CD4-positive, alpha-beta T cell treated with Interleukin-2 at 100 ng/mL for 4 hours (primary cell): ENCODE measurements at regions not wholly inside any gene's neighbourhood (a gene's known extent, or its start where the extent isn't known, plus 50 kb on each side); places are given as distances from the start of the nearest gene placed in this dataset.
"Not testable (repeated sequence)": the region's sequence is repeated elsewhere in the genome, so short reads cannot be mapped to it uniquely, and the experiment has no call there.

Experiments
- DNase-seq: peaks from one replicate; pipeline ENCODE4 v3.0.0-alpha.2; 2020; ENCODE audit warnings: low spot score

DNA sequence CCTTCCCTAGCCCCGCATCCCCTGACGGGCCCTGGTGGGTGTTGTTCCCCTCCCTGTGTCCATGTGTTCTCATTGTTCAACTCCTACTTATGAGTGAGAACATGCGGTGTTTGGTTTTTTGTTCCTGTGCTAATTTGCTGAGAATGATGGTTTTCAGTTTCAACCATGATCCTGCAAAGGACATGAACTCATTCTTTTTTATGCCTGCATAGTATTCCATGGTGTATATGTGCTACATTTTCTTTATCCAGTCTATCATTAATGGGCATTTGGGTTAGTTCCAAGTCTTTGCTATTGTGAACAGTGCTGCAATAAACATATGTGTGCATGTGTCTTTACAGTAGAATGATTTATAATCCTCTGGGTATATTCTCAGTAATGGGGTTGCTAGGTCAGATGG, 65.7 kb upstream of the DCD start:
- DNase-seq = not testable (repeated sequence)

DNA sequence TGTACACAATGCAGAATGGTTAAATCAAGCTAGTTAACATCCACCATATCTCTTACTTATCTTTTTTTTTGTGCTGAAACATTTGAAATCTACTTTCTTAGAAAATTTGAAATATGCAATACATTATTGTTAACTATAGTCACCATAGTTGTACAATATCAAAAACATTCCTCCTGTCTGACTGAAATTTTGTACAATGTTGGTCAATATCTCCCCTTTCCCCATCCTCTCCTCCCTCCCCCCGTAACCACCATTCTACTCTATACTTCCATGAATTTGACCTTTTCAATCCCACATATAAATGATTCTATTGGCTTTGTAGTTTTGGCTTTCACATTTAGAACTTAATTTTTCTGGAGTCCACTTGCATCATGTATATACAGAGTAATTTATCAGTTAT, 63.5 kb upstream of the DCD start:
- no peak for DNase-seq

DNA sequence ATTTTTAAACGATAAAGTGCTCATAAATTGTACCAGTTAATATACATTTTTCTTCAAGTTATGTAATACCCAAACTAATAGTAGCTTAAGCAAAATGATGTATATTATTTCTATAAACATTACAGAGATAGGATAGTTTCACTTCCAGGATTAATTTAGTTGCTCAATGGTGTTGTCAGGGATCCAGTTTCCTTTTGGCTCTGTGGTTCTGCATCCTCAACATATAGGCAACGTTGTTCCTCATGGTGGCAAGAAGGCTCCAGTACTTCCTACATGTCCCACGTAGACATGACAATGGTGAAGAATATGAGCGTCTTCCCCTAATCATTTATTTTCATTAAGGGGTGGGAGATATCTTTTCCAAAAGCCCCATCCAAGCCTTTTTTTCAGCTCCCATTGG, 60.7 kb upstream of the DCD start:
- no peak for DNase-seq

DNA sequence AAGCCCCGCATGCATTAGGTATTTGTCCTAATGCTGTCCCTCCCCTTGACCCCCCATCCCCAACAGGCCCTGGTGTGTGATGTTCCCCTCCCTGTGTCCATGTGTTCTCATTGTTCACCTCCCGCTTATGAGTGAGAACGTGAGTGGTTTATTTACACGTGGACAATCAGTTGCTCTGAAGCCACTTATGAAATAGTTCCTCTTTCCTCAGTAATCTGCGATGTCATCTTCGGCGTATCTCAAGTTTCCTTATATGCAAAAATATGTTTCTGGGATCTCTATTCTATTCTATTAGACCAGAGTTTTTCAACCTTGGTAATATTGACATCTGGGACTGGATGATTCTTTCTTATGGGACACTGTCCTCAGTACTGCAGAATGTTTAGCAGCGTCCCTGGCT, 56.0 kb upstream of the DCD start:
- DNase-seq = no peak

DNA sequence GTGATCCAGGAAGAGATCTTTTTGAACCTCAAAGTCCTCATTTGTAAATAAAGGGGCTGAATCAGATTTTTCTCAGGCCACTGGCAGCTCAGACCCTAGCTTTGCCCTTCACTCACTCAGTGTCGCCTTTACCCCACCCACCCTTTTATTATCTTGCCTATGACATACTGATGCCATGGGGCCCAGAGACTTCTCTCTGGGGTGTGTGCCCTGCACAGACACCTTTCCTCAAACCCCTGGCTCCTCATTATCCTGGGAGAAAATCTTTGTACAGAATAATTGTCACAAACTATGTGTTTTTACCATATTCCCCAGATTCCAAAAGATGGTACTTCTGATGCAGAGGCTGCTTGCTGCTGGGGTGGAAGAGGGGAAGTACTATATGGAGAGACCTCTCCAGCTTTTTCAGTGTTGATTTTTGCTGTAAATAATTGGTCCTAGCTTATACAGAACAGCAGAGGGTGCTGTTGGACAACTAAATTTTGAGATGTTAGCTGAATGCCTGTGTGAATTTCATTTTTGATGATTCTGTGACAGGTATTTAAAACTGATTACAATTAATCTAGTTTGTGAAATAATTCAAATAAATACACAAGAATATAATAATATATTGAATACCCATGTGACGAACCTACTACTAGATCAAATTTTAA, 53.9 kb upstream of the DCD start:
- DNase-seq = peak; percentile 62

DNA sequence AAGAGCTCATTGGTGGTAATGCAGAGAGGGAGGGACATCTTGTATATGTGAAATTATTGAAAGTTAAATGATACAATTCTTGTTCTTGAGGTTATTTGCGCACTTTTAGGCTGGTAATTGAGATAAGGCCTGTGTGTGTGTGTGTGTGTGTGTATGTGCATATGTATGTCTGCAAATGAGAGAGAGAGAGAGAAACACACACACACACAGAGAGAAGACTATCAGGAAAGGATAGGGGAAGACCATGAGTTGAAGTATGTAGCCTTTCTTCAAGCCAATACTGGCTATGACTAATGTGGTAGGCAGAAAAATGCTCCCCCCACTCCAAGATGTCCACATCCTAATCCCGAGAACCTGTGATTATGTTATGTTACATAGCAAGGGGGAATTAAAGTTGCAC, 52.7 kb upstream of the DCD start:
- DNase-seq = no peak

DNA sequence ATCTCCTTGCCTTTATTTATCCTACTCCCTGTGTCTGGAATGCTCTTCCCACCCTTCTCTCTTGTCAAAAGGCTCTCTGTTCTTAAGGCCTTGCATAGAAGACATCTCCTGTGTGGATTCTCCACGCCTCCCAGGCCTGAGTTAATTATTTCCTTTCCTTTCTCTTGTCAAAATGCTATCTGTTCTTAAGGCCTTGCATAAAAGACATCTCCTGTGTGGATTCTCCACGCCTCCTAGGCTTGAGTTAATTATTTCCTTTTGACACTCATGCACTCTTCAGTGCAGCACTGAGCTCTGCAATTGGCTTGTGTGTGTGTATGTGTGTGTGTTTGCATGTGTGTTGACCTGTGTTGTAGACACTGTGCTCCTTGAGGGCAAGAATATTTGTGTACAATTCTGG, 52.1 kb upstream of the DCD start:
- DNase-seq = no peak
